Left ventricle myocardium inferior (tissue), 1 donor: ENCODE measurements at regions not wholly inside any gene's neighbourhood (a gene's known extent, or its start where the extent isn't known, plus 50 kb on each side); places are given as distances from the start of the nearest gene placed in this dataset.
"Not testable (repeated sequence)": the region's sequence is repeated elsewhere in the genome, so short reads cannot be mapped to it uniquely, and the experiment has no call there.

Source experiments
- DNase-seq: peaks from one replicate; pipeline ENCODE4 v3.0.0-alpha.2; 2020
- H3K27ac ChIP-seq: fragments of 200-600 bp; replicated peaks from 2 replicates; pipeline ENCODE4 v1.8.0; 2021
- H3K27me3 ChIP-seq: fragments of 200-600 bp; 2 replicates; pipeline ENCODE4 v1.8.0; 2021; ENCODE audit warnings: low read depth
- H3K36me3 ChIP-seq: fragments of 200-600 bp; 2 replicates; pipeline ENCODE4 v1.8.0; 2021
- H3K4me1 ChIP-seq: fragments of 200-600 bp; 2 replicates; pipeline ENCODE4 v1.8.0; 2021
- H3K4me3 ChIP-seq: fragments of 200-600 bp; 2 replicates; pipeline ENCODE4 v1.8.0; 2021; ENCODE audit warnings: mild to moderate bottlenecking, moderate library complexity
- H3K9me3 ChIP-seq: fragments of 200-600 bp; replicated peaks from 2 replicates; pipeline ENCODE4 v1.8.0; 2021
- intact Hi-C: fragments of 100-400 bp; cut with micrococcal nuclease; formaldehyde crosslinking; loops from one replicate; pipeline ENCODE4 v1.11.0; 2022
- TF ChIP-seq, protein P1 (sequence below): fragments of 200-600 bp; IDR thresholded peaks from 2 replicates; pipeline ENCODE4 v1.8.0; 2021; ENCODE audit warnings: antibody characterized with exemption, mild to moderate bottlenecking, borderline replicate concordance
- donor health status: DM: no; HTN: yes; CAD: no; lungs with severe emphysema.

DNA sequence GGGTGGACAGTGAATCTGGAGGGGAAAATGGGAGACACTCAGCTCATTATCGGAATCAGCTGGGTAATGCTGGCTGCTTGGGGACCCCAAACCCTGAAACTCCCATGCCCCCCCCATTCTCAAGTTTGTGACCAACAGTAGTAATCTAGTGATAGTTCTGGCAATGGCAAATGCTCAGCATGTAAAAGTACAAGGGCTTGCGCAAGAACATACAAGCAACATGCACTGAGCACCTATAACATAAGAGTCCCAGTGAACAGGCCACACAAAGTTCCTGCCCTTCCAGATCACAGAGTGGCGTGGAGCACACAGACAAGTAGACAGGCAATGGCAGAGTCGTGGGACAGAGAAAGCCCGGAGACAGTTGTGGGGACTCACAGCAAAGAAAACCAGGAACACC lies 407.9 kb downstream of the MED13L start:
- intact Hi-C loops = no loop called here
- Histone ChIP-seq H3K4me3 (no peak overlapping the region), H3K27ac (peak overlapping the region; percentile 66), H3K4me1 (peaks cover 31% of the 10 kb centered on the region), H3K9me3 (no peaks in the 10 kb centered on the region), H3K27me3 (peaks cover 11% of the 10 kb centered on the region), H3K36me3 (no peaks in the 10 kb centered on the region)
- no peak for DNase-seq
- TF ChIP-seq, protein P1, sequence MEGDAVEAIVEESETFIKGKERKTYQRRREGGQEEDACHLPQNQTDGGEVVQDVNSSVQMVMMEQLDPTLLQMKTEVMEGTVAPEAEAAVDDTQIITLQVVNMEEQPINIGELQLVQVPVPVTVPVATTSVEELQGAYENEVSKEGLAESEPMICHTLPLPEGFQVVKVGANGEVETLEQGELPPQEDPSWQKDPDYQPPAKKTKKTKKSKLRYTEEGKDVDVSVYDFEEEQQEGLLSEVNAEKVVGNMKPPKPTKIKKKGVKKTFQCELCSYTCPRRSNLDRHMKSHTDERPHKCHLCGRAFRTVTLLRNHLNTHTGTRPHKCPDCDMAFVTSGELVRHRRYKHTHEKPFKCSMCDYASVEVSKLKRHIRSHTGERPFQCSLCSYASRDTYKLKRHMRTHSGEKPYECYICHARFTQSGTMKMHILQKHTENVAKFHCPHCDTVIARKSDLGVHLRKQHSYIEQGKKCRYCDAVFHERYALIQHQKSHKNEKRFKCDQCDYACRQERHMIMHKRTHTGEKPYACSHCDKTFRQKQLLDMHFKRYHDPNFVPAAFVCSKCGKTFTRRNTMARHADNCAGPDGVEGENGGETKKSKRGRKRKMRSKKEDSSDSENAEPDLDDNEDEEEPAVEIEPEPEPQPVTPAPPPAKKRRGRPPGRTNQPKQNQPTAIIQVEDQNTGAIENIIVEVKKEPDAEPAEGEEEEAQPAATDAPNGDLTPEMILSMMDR = no peak

GRCh38 chr12:115868624-115869023 lies 408.9 kb downstream of the MED13L start:
- peaks cover 5% of the 10 kb centered on the region for H3K27me3 ChIP-seq
- intact Hi-C loops = no loop called here
- no peak for DNase-seq
- peaks cover 31% of the 10 kb centered on the region for H3K4me1 ChIP-seq
- no peaks in the 10 kb centered on the region for H3K9me3 ChIP-seq
- H3K36me3 ChIP-seq = no peaks in the 10 kb centered on the region
- H3K4me3 ChIP-seq = no peak overlapping the region
- TF ChIP-seq, protein P1 = no peak
- H3K27ac ChIP-seq = no peak overlapping the region

GRCh38 chr12:115867854-115868253 lies 409.6 kb downstream of the MED13L start:
- TF ChIP-seq, protein P1 = no peak
- H3K4me1 ChIP-seq = peaks cover 31% of the 10 kb centered on the region
- no peak overlapping the region for H3K4me3 ChIP-seq
- no peak for DNase-seq
- H3K27ac ChIP-seq = peak overlapping the region; percentile 5
- no peaks in the 10 kb centered on the region for H3K36me3 ChIP-seq
- H3K9me3 ChIP-seq = no peaks in the 10 kb centered on the region
- no peaks in the 10 kb centered on the region for H3K27me3 ChIP-seq
- intact Hi-C loops = no loop called here

GRCh38 chr12:115866909-115867525 lies 410.5 kb downstream of the MED13L start:
- DNase-seq = no peak
- Histone ChIP-seq H3K4me1 (peaks cover 28% of the 10 kb centered on the region), H3K4me3 (no peak overlapping the region), H3K36me3 (no peaks in the 10 kb centered on the region), H3K27me3 (no peaks in the 10 kb centered on the region), H3K27ac (no peak overlapping the region), H3K9me3 (no peaks in the 10 kb centered on the region)
- intact Hi-C loops = no loop called here
- TF ChIP-seq, protein P1 = no peak

DNA sequence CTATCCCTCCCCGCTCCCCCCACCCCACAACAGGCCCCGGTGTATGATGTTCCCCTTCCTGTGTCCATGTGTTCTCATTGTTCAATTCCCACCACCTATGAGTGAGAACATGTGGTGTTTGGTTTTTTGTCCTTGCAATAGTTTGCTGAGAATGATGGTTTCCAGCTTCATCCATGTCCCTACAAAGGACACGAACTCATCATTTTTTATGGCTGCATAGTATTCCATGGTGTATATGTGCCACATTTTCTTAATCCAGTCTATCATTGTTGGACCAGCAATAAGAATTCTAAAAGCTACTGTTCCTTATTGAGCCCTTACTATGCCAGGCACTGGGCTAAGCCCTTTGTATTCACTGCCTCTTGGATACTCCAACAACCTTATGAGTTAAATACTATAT lies 411.2 kb downstream of the MED13L start:
- H3K36me3 ChIP-seq, H3K27ac ChIP-seq, H3K27me3 ChIP-seq, H3K9me3 ChIP-seq, intact Hi-C loops, H3K4me3 ChIP-seq, DNase-seq: not testable (repeated sequence)
- H3K4me1 ChIP-seq = peaks cover 21% of the 10 kb centered on the region

DNA sequence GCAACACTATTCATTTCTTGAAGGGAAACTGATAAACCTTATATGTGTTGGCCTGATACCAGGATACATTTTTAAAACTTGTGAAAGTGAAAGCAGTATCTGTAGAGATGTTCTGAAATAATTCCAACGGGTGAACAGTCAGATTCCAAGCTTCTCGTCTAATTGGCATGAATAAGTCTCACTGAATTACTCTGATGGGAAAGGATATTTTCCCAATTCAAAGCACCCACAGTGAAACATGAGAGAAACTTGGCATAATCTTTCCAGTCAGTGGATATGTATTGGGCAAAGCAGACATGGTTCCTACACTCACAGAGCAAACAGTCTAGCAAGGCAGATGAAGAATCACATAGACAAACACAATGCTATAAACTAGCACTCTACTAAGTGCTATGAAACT lies 413.1 kb downstream of the MED13L start:
- Histone ChIP-seq H3K27ac (no peak overlapping the region), H3K9me3 (no peaks in the 10 kb centered on the region), H3K27me3 (peaks cover 8% of the 10 kb centered on the region), H3K4me1 (peaks cover 4% of the 10 kb centered on the region), H3K4me3 (no peak overlapping the region), H3K36me3 (no peaks in the 10 kb centered on the region)
- TF ChIP-seq, protein P1 = no peak
- DNase-seq = no peak
- intact Hi-C loops = no loop called here
